WTC11 (cell line): ENCODE measurements at regions not wholly inside any gene's neighbourhood (a gene's known extent, or its start where the extent isn't known, plus 50 kb on each side); places are given as distances from the start of the nearest gene placed in this dataset.

Experiments
- ATAC-seq: fragments of 200-7000 bp; cut with Tn5 transposase; 2 replicates; pipeline ENCODE4 v1.10.0; 2021; ENCODE audit warnings: mild to moderate bottlenecking, moderate library complexity
- CTCF ChIA-PET: fragments of 300-600 bp; sonication (Branson Sonifier 250); formaldehyde crosslinking; loops from one replicate; lab custom pipeline; 2021; ENCODE audit warnings: antibody characterized with exemption; lab: Charles Lee
- POLR2A ChIA-PET: fragments of 350-600 bp; sonication (Branson Sonifier 250); formaldehyde crosslinking; loops from one replicate; lab custom pipeline; 2021; ENCODE audit warnings: antibody characterized with exemption; lab: Charles Lee
- DNase-seq: peaks from one replicate; pipeline ENCODE4 v3.0.0; 2021; ENCODE audit warnings: low spot score
- H3K27ac Mint-ChIP-seq: 2 replicates; pipeline ENCODE4 v1.8.0; 2021; ENCODE audit warnings: mixed read lengths
- H3K27me3 Mint-ChIP-seq: 2 replicates; pipeline ENCODE4 v1.8.0; 2021; ENCODE audit warnings: low read depth, mild to moderate bottlenecking, moderate library complexity, mixed read lengths
- H3K36me3 Mint-ChIP-seq: 2 replicates; pipeline ENCODE4 v1.8.0; 2021; ENCODE audit warnings: mixed read lengths
- H3K4me1 Mint-ChIP-seq: 2 replicates; pipeline ENCODE4 v1.8.0; 2022; ENCODE audit warnings: mixed read lengths
- H3K4me3 Mint-ChIP-seq: 2 replicates; pipeline ENCODE4 v1.8.0; 2021; ENCODE audit warnings: mild to moderate bottlenecking, moderate library complexity, mixed read lengths
- H3K9me3 Mint-ChIP-seq: 2 replicates; pipeline ENCODE4 v1.8.0; 2021; ENCODE audit warnings: mixed read lengths
- AFF4 ChIP-seq: sonication (generic); formaldehyde crosslinking; IDR thresholded peaks from 2 replicates; pipeline ENCODE4 v1.8.1; 2023; ENCODE audit warnings: mild to moderate bottlenecking, missing genetic modification reagents, borderline replicate concordance
- ATF2 ChIP-seq: sonication (generic); formaldehyde crosslinking; IDR thresholded peaks from 2 replicates; pipeline ENCODE4 v1.8.1; 2022; ENCODE audit warnings: low read depth, missing genetic modification reagents, borderline replicate concordance
- CREB1 ChIP-seq: sonication (generic); formaldehyde crosslinking; IDR thresholded peaks from 2 replicates; pipeline ENCODE4 v1.8.0; 2023; ENCODE audit warnings: mild to moderate bottlenecking, missing genetic modification reagents
- GABPB1 ChIP-seq: sonication (generic); formaldehyde crosslinking; IDR thresholded peaks from 2 replicates; pipeline ENCODE4 v1.8.1; 2023; ENCODE audit warnings: mild to moderate bottlenecking, missing genetic modification reagents
- GTF2I ChIP-seq: fragments of 250-450 bp; sonication (Bioruptor Pico); conservative IDR thresholded peaks from 2 replicates; pipeline ENCODE4 v1.4.0; 2021; ENCODE audit warnings: mild to moderate bottlenecking
- NFATC4 ChIP-seq: fragments of 250-450 bp; sonication (Bioruptor Pico); IDR thresholded peaks from 2 replicates; pipeline ENCODE4 v1.9.0; 2021; ENCODE audit warnings: mild to moderate bottlenecking
- OVOL2 ChIP-seq: fragments of 250-450 bp; sonication (Bioruptor Pico); IDR thresholded peaks from 2 replicates; pipeline ENCODE4 v1.9.0; 2021; ENCODE audit warnings: mild to moderate bottlenecking, borderline replicate concordance
- SP1 ChIP-seq: sonication (generic); formaldehyde crosslinking; conservative IDR thresholded peaks from 2 replicates; pipeline ENCODE4 v1.8.1; 2022; ENCODE audit warnings: missing genetic modification reagents
- TEAD1 ChIP-seq: sonication (generic); formaldehyde crosslinking; IDR thresholded peaks from 2 replicates; pipeline ENCODE4 v1.8.0; 2022; ENCODE audit warnings: mild to moderate bottlenecking, missing genetic modification reagents
- USF1 ChIP-seq: sonication (generic); formaldehyde crosslinking; IDR thresholded peaks from 2 replicates; pipeline ENCODE4 v1.8.0; 2022; ENCODE audit warnings: mild to moderate bottlenecking, missing genetic modification reagents
- ZNF121 ChIP-seq: sonication (generic); formaldehyde crosslinking; IDR thresholded peaks from 2 replicates; pipeline ENCODE4 v1.8.0; 2023; ENCODE audit warnings: missing genetic modification reagents
- ZNF138 ChIP-seq: sonication (generic); formaldehyde crosslinking; conservative IDR thresholded peaks from 2 replicates; pipeline ENCODE4 v1.8.1; 2022; ENCODE audit warnings: mild to moderate bottlenecking, moderate library complexity, missing genetic modification reagents
- ZNF396 ChIP-seq: fragments of 250-450 bp; sonication (Bioruptor Pico); IDR thresholded peaks from 2 replicates; pipeline ENCODE4 v1.8.0; 2021; ENCODE audit warnings: mild to moderate bottlenecking, moderate library complexity, borderline replicate concordance
- ZNF425 ChIP-seq: fragments of 250-450 bp; sonication (Bioruptor Pico); conservative IDR thresholded peaks from 2 replicates; pipeline ENCODE4 v1.9.0; 2021; ENCODE audit warnings: mild to moderate bottlenecking
- ZNF532 ChIP-seq: fragments of 250-450 bp; sonication (Bioruptor Pico); IDR thresholded peaks from 2 replicates; pipeline ENCODE4 v1.9.0; 2021; ENCODE audit warnings: mild to moderate bottlenecking, borderline replicate concordance
- ZSCAN18 ChIP-seq: fragments of 250-450 bp; sonication (Bioruptor Pico); IDR thresholded peaks from 2 replicates; pipeline ENCODE4 v2.1.2; 2022; ENCODE audit warnings: mild to moderate bottlenecking, moderate library complexity
- TF ChIP-seq, protein P1 (sequence below): sonication (generic); formaldehyde crosslinking; IDR thresholded peaks from 2 replicates; pipeline ENCODE4 v1.8.1; 2023; ENCODE audit warnings: mild to moderate bottlenecking, missing genetic modification reagents
- TF ChIP-seq, protein P2 (sequence below): sonication (generic); formaldehyde crosslinking; IDR thresholded peaks from 2 replicates; pipeline ENCODE4 v1.8.1; 2023; ENCODE audit warnings: mild to moderate bottlenecking, missing genetic modification reagents, moderate library complexity

DNA sequence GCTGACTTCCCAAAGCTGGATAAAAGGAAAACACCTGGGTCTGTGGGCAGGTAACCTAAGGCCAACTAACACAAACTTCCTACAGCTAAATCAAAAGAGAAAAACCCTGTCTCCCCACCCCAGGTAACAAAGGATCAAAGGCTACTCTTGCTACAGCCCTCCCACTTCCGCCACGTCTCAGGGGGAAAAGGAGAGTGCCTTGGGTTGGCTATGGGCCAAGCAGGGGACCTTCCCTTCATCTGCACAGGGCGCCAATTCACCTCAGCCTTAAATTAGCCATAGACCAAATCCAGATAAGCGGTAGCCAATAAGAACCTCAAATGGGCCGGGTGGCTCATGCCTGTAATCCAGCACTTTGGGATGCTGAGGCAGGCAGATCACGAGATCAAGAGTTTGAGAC, 69.1 kb upstream of the LANCL2 start:
- ChIA-PET POLR2A (no interaction called here), CTCF (no interaction called here)
- Mint-ChIP-seq H3K27ac (no peak overlapping the region), H3K9me3 (peaks cover 6% of the 10 kb centered on the region), H3K36me3 (0 out of 2 replicates have a peak, but pooled peaks cover 2% of the 10 kb centered on the region), H3K27me3 (peaks cover 21% of the 10 kb centered on the region), H3K4me3 (no peak overlapping the region), H3K4me1 (peaks cover 42% of the 10 kb centered on the region)
- no peak for TF ChIP-seq ZNF121 (CRISPR knock-in tag)
- no peak for TF ChIP-seq ZNF396
- no peak for TF ChIP-seq ZNF532
- TF ChIP-seq, protein P1, sequence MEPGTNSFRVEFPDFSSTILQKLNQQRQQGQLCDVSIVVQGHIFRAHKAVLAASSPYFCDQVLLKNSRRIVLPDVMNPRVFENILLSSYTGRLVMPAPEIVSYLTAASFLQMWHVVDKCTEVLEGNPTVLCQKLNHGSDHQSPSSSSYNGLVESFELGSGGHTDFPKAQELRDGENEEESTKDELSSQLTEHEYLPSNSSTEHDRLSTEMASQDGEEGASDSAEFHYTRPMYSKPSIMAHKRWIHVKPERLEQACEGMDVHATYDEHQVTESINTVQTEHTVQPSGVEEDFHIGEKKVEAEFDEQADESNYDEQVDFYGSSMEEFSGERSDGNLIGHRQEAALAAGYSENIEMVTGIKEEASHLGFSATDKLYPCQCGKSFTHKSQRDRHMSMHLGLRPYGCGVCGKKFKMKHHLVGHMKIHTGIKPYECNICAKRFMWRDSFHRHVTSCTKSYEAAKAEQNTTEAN (CRISPR knock-in tag): no peak
- no peak for TF ChIP-seq NFATC4
- no peak for TF ChIP-seq TEAD1 (CRISPR knock-in tag)
- no peak for TF ChIP-seq AFF4 (CRISPR knock-in tag)
- TF ChIP-seq, protein P2, sequence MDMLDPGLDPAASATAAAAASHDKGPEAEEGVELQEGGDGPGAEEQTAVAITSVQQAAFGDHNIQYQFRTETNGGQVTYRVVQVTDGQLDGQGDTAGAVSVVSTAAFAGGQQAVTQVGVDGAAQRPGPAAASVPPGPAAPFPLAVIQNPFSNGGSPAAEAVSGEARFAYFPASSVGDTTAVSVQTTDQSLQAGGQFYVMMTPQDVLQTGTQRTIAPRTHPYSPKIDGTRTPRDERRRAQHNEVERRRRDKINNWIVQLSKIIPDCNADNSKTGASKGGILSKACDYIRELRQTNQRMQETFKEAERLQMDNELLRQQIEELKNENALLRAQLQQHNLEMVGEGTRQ (CRISPR knock-in tag): no peak
- TF ChIP-seq SP1: no peak
- TF ChIP-seq OVOL2 (CRISPR knock-in tag): no peak
- no peak for TF ChIP-seq ZSCAN18 (CRISPR knock-in tag)
- no peak for TF ChIP-seq ZNF425 (CRISPR knock-in tag)
- TF ChIP-seq CREB1 (CRISPR knock-in tag): no peak
- no peak for TF ChIP-seq USF1 (CRISPR knock-in tag)
- TF ChIP-seq ATF2 (CRISPR knock-in tag): no peak
- TF ChIP-seq GABPB1: no peak
- no peak for TF ChIP-seq GTF2I (CRISPR knock-in tag)
- no peak for TF ChIP-seq ZNF138 (CRISPR knock-in tag)
- ATAC-seq (0 out of 2 replicates have a peak, but pooled peaks have one; percentile 18), DNase-seq (no peak)
